H1 (cell line): ENCODE measurements at regions not wholly inside any gene's neighbourhood (a gene's known extent, or its start where the extent isn't known, plus 50 kb on each side); places are given as distances from the start of the nearest gene placed in this dataset.

Source experiments
- EP300 ChIP-seq, 2 experiments: IDR thresholded peaks; 1 replicate in 1 of 2; 2 replicates in 1 of 2; pipeline ENCODE4 v1.6.1; 2011 to 2012; ENCODE audit warnings: low read depth in 2 of 2, low read length in 2 of 2, mild to moderate bottlenecking in 2 of 2, borderline replicate concordance in 1 of 2, inconsistent platforms in 1 of 2, moderate library complexity in 1 of 2
- EZH2 ChIP-seq: fragments of 200-600 bp; sonication (generic); IDR thresholded peaks from 2 replicates; pipeline ENCODE4 v1.7.1; 2012; ENCODE audit warnings: low read depth, mild to moderate bottlenecking, moderate library complexity, low read length, inconsistent platforms; ENCODE audit not compliant: severe bottlenecking

DNA sequence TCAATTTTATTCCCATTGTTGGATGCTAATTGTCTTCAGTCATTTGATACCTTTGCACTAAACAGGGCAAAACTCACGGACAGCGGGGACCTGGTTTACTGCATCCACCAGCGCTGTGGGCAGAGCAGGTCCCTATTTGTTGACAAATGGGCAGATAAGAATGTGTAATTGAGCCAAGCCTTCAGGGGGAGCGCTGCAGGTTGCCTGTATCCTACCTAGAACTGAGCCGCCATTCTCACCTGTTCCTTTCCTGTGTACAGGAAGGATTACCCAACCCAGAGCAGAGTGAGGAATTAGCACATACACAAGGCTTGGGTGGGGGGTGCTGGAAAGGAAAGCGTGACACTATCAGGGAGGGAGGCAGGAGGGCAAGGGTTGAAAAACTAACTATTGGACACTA is 89.1 kb upstream of the FOXA2 start:
- TF ChIP-seq EZH2 (no peak), EP300 (IDR thresholded peaks at IDR 0.05; ENCODE audit: borderline replicate concordance in 1 of 2, low read depth in 2 of 2, low read length in 2 of 2) (no peak)
